PC-3 (cell line): ENCODE measurements at regions not wholly inside any gene's neighbourhood (a gene's known extent, or its start where the extent isn't known, plus 50 kb on each side); places are given as distances from the start of the nearest gene placed in this dataset.

Source experiments
- CTCF ChIP-seq: fragments of 300-600 bp; sonication (generic); conservative IDR thresholded peaks from 2 replicates; pipeline ENCODE4 v1.5.1; 2017; ENCODE audit warnings: antibody characterized with exemption, low read depth, mild to moderate bottlenecking, low read length
- EZH2 ChIP-seq: fragments of 300-600 bp; sonication (generic); IDR thresholded peaks from one replicate; pipeline ENCODE4 v1.6.1; 2017; ENCODE audit warnings: antibody characterized with exemption, mild to moderate bottlenecking, low read length; ENCODE audit not compliant: unreplicated experiment
- EZH2phosphoT487 ChIP-seq: fragments of 300-600 bp; sonication (generic); IDR thresholded peaks from 2 replicates; pipeline ENCODE4 v1.6.1; 2018; ENCODE audit warnings: mild to moderate bottlenecking, antibody characterized with exemption, low read length, borderline replicate concordance

DNA sequence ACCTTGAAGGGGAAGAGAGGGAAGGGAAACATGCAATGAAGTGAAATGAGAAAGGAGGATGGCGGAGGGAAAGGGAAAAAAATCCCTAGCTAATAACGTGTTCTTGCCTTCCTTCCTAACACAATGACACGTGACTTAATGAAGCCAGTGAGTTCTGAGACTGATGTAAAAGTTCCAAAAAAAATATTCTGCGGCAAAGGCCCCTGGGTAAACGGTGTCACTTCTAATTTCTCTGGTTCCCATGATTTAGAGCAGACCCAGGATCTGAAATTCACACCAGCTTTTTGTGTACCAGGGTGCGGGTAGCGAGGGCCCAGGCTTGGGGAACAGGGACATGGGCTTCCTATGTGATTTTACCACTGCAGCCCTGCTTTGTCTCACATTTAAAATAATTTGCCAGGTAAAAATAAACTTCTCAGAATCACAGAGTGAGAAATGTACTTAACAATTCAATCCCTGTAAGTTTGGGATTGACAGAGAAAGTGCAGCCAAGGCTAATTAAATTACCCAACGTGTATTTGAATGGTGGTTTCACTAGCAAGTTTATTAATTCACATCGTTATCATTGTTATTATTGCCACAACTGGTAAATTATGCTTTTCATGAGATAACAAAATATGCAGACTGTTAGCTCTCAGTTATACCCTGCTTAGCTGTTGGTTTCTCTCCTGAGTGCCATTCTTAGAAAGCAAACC lies 182.4 kb downstream of the SEM1 start:
- no peak for TF ChIP-seq CTCF
- no peak for TF ChIP-seq EZH2phosphoT487
- no peak for TF ChIP-seq EZH2
